ENCODE measurements at regions not wholly inside any gene's neighbourhood (a gene's known extent, or its start where the extent isn't known, plus 50 kb on each side); places are given as distances from the start of the nearest gene placed in this dataset.

DNA sequence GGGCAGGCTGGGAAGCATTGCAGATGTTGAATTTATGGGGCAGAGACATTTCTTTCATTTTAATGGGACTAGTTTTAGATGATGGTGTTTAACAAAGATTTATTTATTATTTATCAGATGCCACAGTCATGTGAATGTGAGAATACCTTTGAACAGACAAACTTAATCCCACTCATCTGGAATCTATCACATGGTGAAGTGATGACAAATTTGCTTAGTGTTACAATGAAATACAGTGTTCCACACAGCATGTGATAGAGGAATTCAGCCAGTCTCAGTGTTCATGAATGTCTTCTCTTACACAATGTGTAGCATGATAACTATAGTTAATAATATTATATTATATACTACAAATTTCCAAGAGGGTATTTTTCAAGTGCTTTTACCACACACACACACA is 1361.7 kb upstream of the B3GALT2 start:
- Histone ChIP-seq H3K9ac (replicated peaks; ENCODE audit: extremely low read depth, insufficient read depth, low read length) (no peak overlapping the region), H3K79me2 (ENCODE audit: control insufficient read depth, insufficient read depth, low read length) (no peaks in the 10 kb centered on the region), H3K4me2 (ENCODE audit: insufficient read depth, low read length) (no peak overlapping the region), H4K20me1 (replicated peaks; ENCODE audit: control insufficient read depth, extremely low read depth, insufficient read depth, low read length) (no peaks in the 10 kb centered on the region), H3K27me3 (ENCODE audit: control insufficient read depth in 2 of 2, insufficient read depth in 2 of 2, low read length in 2 of 2) (no peaks in the 10 kb centered on the region), H3K36me3 (ENCODE audit: control insufficient read depth in 2 of 2, extremely low read depth in 1 of 2, insufficient read depth in 2 of 2, low read length in 2 of 2) (no peaks in the 10 kb centered on the region), H3K27ac (ENCODE audit: insufficient read depth, low read depth, low read length) (no peak overlapping the region), H3K4me3 (replicated peaks in 1 of 3; ENCODE audit: insufficient read depth in 1 of 3, low read depth in 1 of 3, low read length in 3 of 3) (no peak overlapping the region), H3K4me1 (ENCODE audit: control insufficient read depth, extremely low read depth, insufficient read depth, low read length) (no peaks in the 10 kb centered on the region), H3K9me1 (replicated peaks; ENCODE audit: control insufficient read depth, extremely low read depth, insufficient read depth, low read length) (no peaks in the 10 kb centered on the region), H2AFZ (ENCODE audit: low read depth, low read length) (no peak overlapping the region), H3K9me3 (replicated peaks; ENCODE audit: control insufficient read depth, insufficient read depth, low read length) (no peaks in the 10 kb centered on the region)
- BruUV-seq (replicated peaks), result no TSS peak
- POLR2A ChIA-PET, result no interaction called here
- dilution Hi-C loops (cut with MboI; ENCODE audit: extremely low pct_ligation_motif_present, low sequenced_read_pairs), result no loop called here
- intact Hi-C loops (cut with micrococcal nuclease), result no loop called here
- TF ChIP-seq POLR2A (IDR thresholded peaks at IDR 0.05; ENCODE audit: low read depth, low read length) (no peak), JUN (IDR thresholded peaks at IDR 0.05; ENCODE audit: borderline replicate concordance, insufficient read depth, insufficient read length, low read depth) (no peak), CTCF (IDR thresholded peaks at IDR 0.05; ENCODE audit: extremely low read depth in 1 of 2, insufficient read depth in 1 of 2, low read depth in 1 of 2, low read length in 2 of 2) (no peak), GATA2 (IDR thresholded peaks at IDR 0.05; ENCODE audit: insufficient read depth, insufficient read length, low read depth, low read length) (no peak), EZH2 (IDR thresholded peaks at IDR 0.05; ENCODE audit: borderline replicate concordance, low read depth, low read length, severe bottlenecking) (no peak), MYC (IDR thresholded peaks at IDR 0.05; ENCODE audit: low read depth, low read length) (no peak), FOS (IDR thresholded peaks at IDR 0.05; ENCODE audit: borderline replicate concordance, insufficient read depth, low read length) (no peak), MAX (IDR thresholded peaks at IDR 0.05; ENCODE audit: insufficient read depth, insufficient read length) (no peak), POLR2AphosphoS5 (IDR thresholded peaks at IDR 0.05; ENCODE audit: insufficient read depth, low read depth, low read length) (no peak)
- CTCF ChIA-PET, result no interaction called here
- no peak for FAIRE-seq
- no peak for DNase-seq (ENCODE audit: low read depth, low spot score)
